ENCODE measurements at regions not wholly inside any gene's neighbourhood (a gene's known extent, or its start where the extent isn't known, plus 50 kb on each side); places are given as distances from the start of the nearest gene placed in this dataset.

DNA sequence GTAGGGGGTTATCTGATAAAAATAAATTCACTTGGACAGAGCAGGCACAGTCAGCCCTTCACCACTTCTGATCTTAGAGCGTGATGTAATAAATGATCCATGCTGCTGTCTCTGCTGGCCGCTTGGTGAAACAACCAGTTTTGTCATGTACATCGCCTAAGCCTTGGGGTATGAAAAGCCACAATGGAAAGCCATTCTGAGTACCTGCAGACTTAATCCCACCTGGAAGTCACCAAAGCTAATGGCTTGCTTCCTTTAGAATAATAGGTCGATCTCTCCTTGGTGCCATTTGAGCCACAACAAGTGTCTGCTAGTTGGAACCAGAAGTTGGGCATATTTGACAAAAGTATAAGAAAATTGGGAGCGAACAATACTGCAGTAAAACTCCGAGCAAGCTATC is 1649.7 kb upstream of the SPRY2 start:
- DNase-seq (ENCODE audit: low spot score): no peak
- H3K27me3 ChIP-seq (replicated peaks; ENCODE audit: insufficient read depth): no peaks in the 10 kb centered on the region
- no peaks in the 10 kb centered on the region for H3K4me1 ChIP-seq (replicated peaks)
- peaks cover 4% of the 10 kb centered on the region for H3K9me3 ChIP-seq
- intact Hi-C loops (cut with DNase I): no loop called here
- H3K4me3 ChIP-seq: no peak overlapping the region
- no peak overlapping the region for H3K27ac ChIP-seq
- TF ChIP-seq POLR2AphosphoS5 (IDR thresholded peaks at IDR 0.05) (no peak), POLR2A (IDR thresholded peaks at IDR 0.05) (no peak)
- TF ChIP-seq, protein P1, sequence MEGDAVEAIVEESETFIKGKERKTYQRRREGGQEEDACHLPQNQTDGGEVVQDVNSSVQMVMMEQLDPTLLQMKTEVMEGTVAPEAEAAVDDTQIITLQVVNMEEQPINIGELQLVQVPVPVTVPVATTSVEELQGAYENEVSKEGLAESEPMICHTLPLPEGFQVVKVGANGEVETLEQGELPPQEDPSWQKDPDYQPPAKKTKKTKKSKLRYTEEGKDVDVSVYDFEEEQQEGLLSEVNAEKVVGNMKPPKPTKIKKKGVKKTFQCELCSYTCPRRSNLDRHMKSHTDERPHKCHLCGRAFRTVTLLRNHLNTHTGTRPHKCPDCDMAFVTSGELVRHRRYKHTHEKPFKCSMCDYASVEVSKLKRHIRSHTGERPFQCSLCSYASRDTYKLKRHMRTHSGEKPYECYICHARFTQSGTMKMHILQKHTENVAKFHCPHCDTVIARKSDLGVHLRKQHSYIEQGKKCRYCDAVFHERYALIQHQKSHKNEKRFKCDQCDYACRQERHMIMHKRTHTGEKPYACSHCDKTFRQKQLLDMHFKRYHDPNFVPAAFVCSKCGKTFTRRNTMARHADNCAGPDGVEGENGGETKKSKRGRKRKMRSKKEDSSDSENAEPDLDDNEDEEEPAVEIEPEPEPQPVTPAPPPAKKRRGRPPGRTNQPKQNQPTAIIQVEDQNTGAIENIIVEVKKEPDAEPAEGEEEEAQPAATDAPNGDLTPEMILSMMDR (IDR thresholded peaks at IDR 0.05): no peak
- H3K36me3 ChIP-seq: no peaks in the 10 kb centered on the region
- 90% methylated on average over 6 of the region's 6 CpGs for WGBS

DNA sequence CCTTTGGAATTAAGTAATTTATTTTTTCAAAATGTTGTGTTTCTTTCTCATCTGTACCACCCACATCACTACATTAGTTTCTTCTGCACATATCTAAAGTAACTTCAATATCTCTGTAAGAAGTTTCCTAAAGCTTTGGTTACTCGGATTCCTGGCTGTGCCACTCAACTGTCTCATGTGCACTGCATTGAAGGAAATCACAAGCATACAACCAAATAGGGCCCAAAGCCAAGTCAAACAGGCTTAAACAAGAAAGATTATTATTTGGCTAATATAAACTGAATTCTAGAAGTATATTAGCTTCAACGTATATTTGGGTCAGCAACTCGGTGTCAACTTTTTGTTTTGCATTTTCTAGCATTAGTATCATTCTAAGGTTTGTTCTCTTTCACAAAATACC is 1647.6 kb upstream of the SPRY2 start:
- no peaks in the 10 kb centered on the region for H3K4me1 ChIP-seq (replicated peaks)
- H3K9me3 ChIP-seq: peaks cover 2% of the 10 kb centered on the region
- WGBS: 32% methylated on average over 3 of the region's 3 CpGs
- DNase-seq (ENCODE audit: low spot score): no peak
- no peak overlapping the region for H3K4me3 ChIP-seq
- H3K36me3 ChIP-seq: no peaks in the 10 kb centered on the region
- TF ChIP-seq POLR2AphosphoS5 (IDR thresholded peaks at IDR 0.05) (no peak), POLR2A (IDR thresholded peaks at IDR 0.05) (no peak)
- TF ChIP-seq, protein P1 (IDR thresholded peaks at IDR 0.05): no peak
- no peak overlapping the region for H3K27ac ChIP-seq
- intact Hi-C loops (cut with DNase I): no loop called here
- H3K27me3 ChIP-seq (replicated peaks; ENCODE audit: insufficient read depth): no peaks in the 10 kb centered on the region

DNA sequence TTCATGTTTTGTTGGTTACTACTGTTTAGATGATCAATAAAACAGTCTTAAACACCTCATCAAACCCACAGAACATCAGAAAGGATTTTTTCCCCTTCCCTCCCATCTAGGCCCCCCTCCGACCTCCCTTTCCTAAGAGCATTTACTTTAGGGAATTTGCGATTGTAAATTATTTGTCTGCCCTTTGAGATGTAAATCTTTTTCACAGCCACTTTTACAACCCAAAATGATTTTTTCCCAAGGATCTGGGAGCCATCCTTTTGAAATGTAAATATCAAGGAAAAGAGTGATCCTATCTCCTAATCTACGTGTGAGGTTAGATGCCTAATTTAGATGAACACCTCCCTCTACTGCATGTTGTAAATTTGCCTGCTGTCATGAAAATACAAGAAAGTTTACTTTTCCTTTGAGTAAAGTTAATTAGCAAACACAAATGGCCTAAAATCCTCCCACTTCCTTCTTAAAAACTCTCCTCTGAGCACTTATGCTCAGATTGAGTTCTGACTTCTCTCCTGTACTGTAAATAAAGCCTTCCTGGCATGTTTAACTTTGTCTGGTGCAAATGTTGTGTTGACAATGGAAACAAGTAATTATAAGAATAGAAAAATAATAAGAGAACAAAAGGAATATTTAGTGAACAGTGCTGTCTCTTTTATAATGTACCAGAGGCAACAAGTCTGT is 1646.9 kb upstream of the SPRY2 start:
- H3K4me3 ChIP-seq: no peak overlapping the region
- intact Hi-C loops (cut with DNase I): no loop called here
- no peaks in the 10 kb centered on the region for H3K9me3 ChIP-seq
- H3K27ac ChIP-seq: no peak overlapping the region
- no peak for TF ChIP-seq POLR2AphosphoS5 (IDR thresholded peaks at IDR 0.05)
- TF ChIP-seq, protein P1 (IDR thresholded peaks at IDR 0.05): no peak
- no peak for TF ChIP-seq POLR2A (IDR thresholded peaks at IDR 0.05)
- 25% methylated on average over 3 of the region's 3 CpGs for WGBS
- no peaks in the 10 kb centered on the region for H3K4me1 ChIP-seq (replicated peaks)
- no peak for DNase-seq (ENCODE audit: low spot score)
- H3K36me3 ChIP-seq: no peaks in the 10 kb centered on the region
- H3K27me3 ChIP-seq (replicated peaks; ENCODE audit: insufficient read depth): no peaks in the 10 kb centered on the region

DNA sequence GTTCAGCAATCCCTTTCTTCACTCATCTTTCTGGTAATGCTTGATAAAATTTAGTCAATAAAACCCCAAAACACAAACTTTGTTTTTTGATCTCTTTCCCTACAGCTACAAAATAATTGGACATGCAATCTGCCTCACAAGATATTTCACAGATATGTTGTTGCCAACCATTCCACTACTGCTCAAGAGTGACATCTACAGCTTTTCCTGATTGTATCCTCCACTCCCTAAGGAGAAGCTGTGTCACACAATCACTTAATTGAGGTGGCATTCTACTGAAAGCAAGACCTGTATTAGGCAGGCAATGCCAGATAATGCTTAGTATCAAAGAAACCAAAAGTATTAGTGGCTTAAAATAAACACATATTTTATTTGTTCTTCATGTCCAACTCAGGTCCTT is 1646.2 kb upstream of the SPRY2 start:
- no peak for DNase-seq (ENCODE audit: low spot score)
- H3K27me3 ChIP-seq (replicated peaks; ENCODE audit: insufficient read depth): no peaks in the 10 kb centered on the region
- H3K9me3 ChIP-seq: no peaks in the 10 kb centered on the region
- no peaks in the 10 kb centered on the region for H3K36me3 ChIP-seq
- H3K4me3 ChIP-seq: no peak overlapping the region
- H3K4me1 ChIP-seq (replicated peaks): no peaks in the 10 kb centered on the region
- H3K27ac ChIP-seq: no peak overlapping the region
- intact Hi-C loops (cut with DNase I): no loop called here
- TF ChIP-seq POLR2A (IDR thresholded peaks at IDR 0.05): no peak
- no peak for TF ChIP-seq POLR2AphosphoS5 (IDR thresholded peaks at IDR 0.05)
- TF ChIP-seq, protein P1 (IDR thresholded peaks at IDR 0.05): no peak

DNA sequence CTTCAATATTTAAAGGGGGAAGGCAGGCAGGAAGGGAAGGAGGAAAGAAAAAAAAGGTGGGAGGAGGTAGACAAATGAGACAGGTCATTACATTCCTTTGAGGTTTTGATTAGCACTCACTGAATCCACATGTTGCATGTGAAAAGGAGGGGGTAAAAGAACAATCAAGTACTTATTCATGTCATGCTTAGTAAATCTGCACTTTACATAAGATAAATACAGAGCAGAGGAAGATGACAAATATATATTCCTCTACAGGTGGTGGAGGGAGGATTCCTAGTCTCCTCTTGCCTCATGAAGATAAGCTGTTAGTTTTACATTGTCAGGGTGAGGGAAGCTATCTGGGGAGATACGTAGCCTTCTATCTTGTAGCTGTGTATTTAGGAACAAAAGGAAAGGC is 1645.4 kb upstream of the SPRY2 start:
- H3K9me3 ChIP-seq: no peaks in the 10 kb centered on the region
- TF ChIP-seq, protein P1 (IDR thresholded peaks at IDR 0.05): no peak
- TF ChIP-seq POLR2AphosphoS5 (IDR thresholded peaks at IDR 0.05) (no peak), POLR2A (IDR thresholded peaks at IDR 0.05) (no peak)
- no peak for DNase-seq (ENCODE audit: low spot score)
- H3K27ac ChIP-seq: no peak overlapping the region
- no peaks in the 10 kb centered on the region for H3K27me3 ChIP-seq (replicated peaks; ENCODE audit: insufficient read depth)
- intact Hi-C loops (cut with DNase I): no loop called here
- no peaks in the 10 kb centered on the region for H3K4me1 ChIP-seq (replicated peaks)
- H3K4me3 ChIP-seq: no peak overlapping the region
- H3K36me3 ChIP-seq: no peaks in the 10 kb centered on the region
- WGBS: 71% methylated on average over 1 of the region's 1 CpG
